Stimulated activated CD4-positive, alpha-beta T cell treated with anti-CD3 and anti-CD28 coated beads, Interleukin-15, amount 100 ng/mL, for 24 hours (primary cell): ENCODE measurements at regions not wholly inside any gene's neighbourhood (a gene's known extent, or its start where the extent isn't known, plus 50 kb on each side); places are given as distances from the start of the nearest gene placed in this dataset.

Experiments
- DNase-seq: peaks from one replicate; pipeline ENCODE4 v3.0.0-alpha.2; 2020

GRCh38 chr16:86963600-86964575 lies 353.3 kb downstream of the C16orf95 start:
- no peak for DNase-seq

- DNase-seq: no peak
These were observed 352.4 kb downstream of the C16orf95 start for GRCh38 chr16:86964796-86965241.

GRCh38 chr16:86965331-86965730 lies 351.9 kb downstream of the C16orf95 start:
- no peak for DNase-seq

- no peak for DNase-seq
These were observed 351.2 kb downstream of the C16orf95 start for GRCh38 chr16:86965840-86966550.

- no peak for DNase-seq
These were observed 350.4 kb downstream of the C16orf95 start for GRCh38 chr16:86966777-86967176.

- no peak for DNase-seq
These were observed 348.3 kb downstream of the C16orf95 start for GRCh38 chr16:86968866-86969265.

GRCh38 chr16:86969716-86970115 lies 347.5 kb downstream of the C16orf95 start:
- no peak for DNase-seq

- no peak for DNase-seq
These were observed 346.9 kb downstream of the C16orf95 start for GRCh38 chr16:86970279-86970678.

- no peak for DNase-seq
These were observed 346.5 kb downstream of the C16orf95 start for GRCh38 chr16:86970726-86971125.

- no peak for DNase-seq
These were observed 345.9 kb downstream of the C16orf95 start for GRCh38 chr16:86971251-86971650.

GRCh38 chr16:86974120-86974519 lies 343.1 kb downstream of the C16orf95 start:
- DNase-seq: no peak

GRCh38 chr16:86975445-86975844 lies 341.7 kb downstream of the C16orf95 start:
- no peak for DNase-seq

GRCh38 chr16:86977076-86977676 lies 340.0 kb downstream of the C16orf95 start:
- no peak for DNase-seq

- no peak for DNase-seq
These were observed 338.7 kb downstream of the C16orf95 start for GRCh38 chr16:86978445-86979030.

- DNase-seq: no peak
These were observed 338.1 kb downstream of the C16orf95 start for GRCh38 chr16:86979061-86979460.

- no peak for DNase-seq
These were observed 337.1 kb downstream of the C16orf95 start for GRCh38 chr16:86979984-86980553.

- DNase-seq: no peak
These were observed 336.5 kb downstream of the C16orf95 start for GRCh38 chr16:86980644-86981043.

GRCh38 chr16:86982347-86982596 lies 334.9 kb downstream of the C16orf95 start:
- no peak for DNase-seq

GRCh38 chr16:86982912-86983311 lies 334.3 kb downstream of the C16orf95 start:
- DNase-seq: no peak

- no peak for DNase-seq
These were observed 333.6 kb downstream of the C16orf95 start for GRCh38 chr16:86983621-86984020.

GRCh38 chr16:86984343-86984742 lies 332.8 kb downstream of the C16orf95 start:
- no peak for DNase-seq

- DNase-seq: no peak
These were observed 332.1 kb downstream of the C16orf95 start for GRCh38 chr16:86984991-86985647.

- no peak for DNase-seq
These were observed 331.6 kb downstream of the C16orf95 start for GRCh38 chr16:86985648-86986015.
